ENCODE measurements at regions not wholly inside any gene's neighbourhood (a gene's known extent, or its start where the extent isn't known, plus 50 kb on each side); places are given as distances from the start of the nearest gene placed in this dataset.

DNA sequence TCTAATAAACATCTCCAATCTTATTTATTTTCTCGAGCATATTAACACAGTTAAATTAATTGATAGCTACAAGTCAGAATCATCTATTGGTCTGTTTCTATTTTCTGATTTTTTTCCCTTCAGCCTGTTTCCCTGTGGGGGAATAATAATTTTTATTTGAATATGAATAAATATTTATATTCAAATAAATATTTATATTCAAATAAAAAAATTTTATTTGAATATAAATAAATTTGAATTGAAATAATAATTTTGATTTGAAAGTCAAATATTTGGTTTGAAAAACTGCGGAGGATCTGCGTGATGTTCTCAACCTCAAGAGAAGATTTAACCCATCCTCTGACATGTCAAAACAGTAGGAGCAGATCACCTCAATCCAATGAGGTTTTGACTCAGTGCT is 380.1 kb upstream of the MEIS2 start:
- TF ChIP-seq POLR2A (IDR thresholded peaks at IDR 0.05; ENCODE audit: low read length) = no peak
- TF ChIP-seq GATA1 (IDR thresholded peaks at IDR 0.05; ENCODE audit: low read depth, low read length) = no peak
